ENCODE measurements at regions not wholly inside any gene's neighbourhood (a gene's known extent, or its start where the extent isn't known, plus 50 kb on each side); places are given as distances from the start of the nearest gene placed in this dataset.
"Not testable (repeated sequence)": the region's sequence is repeated elsewhere in the genome, so short reads cannot be mapped to it uniquely, and the experiment has no call there.

- DNase-seq (ENCODE audit: low spot score): no peak
Measured at GRCh38 chr11:37907436-37908218, 1309.6 kb upstream of the RAG2 start.

- DNase-seq (ENCODE audit: low spot score): no peak
Measured at GRCh38 chr11:37905707-37906417, 1307.8 kb upstream of the RAG2 start.

GRCh38 chr11:37896016-37896415, 1298.0 kb upstream of the RAG2 start:
- DNase-seq (ENCODE audit: low spot score): no peak

- no peak for DNase-seq (ENCODE audit: low spot score)
Measured at GRCh38 chr11:37881741-37882140, 1283.7 kb upstream of the RAG2 start.

DNA sequence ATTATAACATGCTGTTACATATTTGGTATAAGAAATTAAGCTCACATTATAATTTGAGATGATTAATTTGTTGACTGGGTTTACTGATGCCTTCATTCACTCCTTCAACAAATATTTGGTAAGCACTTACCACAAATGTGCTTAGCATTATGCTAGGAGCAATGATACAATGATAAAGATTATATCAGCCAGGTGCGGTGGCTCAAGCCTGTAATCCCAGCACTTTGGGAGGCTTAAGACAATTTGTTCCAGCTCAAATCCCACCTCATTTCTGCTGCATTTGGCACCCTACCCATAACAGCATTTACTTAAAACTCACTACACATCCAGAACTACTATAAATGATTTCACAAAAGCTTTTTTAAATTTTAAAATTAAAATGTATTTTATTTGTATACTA, 1263.6 kb upstream of the RAG2 start:
- no peak for DNase-seq (ENCODE audit: low spot score)

GRCh38 chr11:37858806-37859537, 1260.9 kb upstream of the RAG2 start:
- not testable (repeated sequence) for DNase-seq (ENCODE audit: low spot score)

DNA sequence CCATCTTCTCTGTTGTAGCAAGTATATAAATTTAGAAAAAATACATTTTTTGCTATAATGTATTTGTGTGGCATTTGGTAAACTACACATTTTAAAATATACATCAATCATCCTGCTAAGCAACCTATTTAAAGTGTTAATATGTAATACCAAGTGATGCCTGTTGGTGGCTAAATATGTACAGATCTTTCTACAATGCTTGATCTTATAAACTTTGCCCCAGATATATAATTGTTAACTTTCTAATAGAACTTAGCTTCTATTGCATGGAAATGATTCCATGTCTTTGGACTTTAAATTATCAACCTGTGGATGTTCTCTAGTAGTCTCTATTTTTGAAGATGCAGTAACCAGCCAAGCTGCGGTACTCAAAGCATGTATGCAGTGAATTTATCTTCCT, 1260.4 kb upstream of the RAG2 start:
- DNase-seq (ENCODE audit: low spot score): no peak

- no peak for DNase-seq (ENCODE audit: low spot score)
Measured at GRCh38 chr11:37857726-37858125, 1259.7 kb upstream of the RAG2 start.

GRCh38 chr11:37849706-37850105, 1251.7 kb upstream of the RAG2 start:
- DNase-seq (ENCODE audit: low spot score): no peak

- no peak for DNase-seq (ENCODE audit: low spot score)
Measured at GRCh38 chr11:37843603-37844002, 1245.6 kb upstream of the RAG2 start.

DNA sequence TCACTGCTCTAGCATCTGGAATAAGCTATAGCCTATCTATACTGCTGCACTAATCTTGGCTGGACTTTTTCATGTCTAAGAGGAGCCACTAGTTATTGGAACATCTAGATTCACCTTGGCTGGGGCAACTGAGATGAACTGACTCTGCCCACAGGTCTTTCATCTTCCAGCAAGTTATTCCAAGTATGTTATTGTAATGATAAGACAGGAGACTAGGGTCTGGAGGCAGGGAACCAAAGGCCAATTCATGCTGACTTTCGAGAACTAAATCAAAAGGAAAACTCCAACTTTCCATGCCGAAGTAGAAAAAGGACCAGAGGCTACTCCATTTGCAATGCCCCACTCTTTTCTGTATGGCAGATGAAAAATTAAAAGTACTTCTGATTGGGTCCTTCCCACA, 1243.0 kb upstream of the RAG2 start:
- DNase-seq (ENCODE audit: low spot score): no peak

- DNase-seq (ENCODE audit: low spot score): not testable (repeated sequence)
Measured at GRCh38 chr11:37840345-37840744, 1242.3 kb upstream of the RAG2 start.

DNA sequence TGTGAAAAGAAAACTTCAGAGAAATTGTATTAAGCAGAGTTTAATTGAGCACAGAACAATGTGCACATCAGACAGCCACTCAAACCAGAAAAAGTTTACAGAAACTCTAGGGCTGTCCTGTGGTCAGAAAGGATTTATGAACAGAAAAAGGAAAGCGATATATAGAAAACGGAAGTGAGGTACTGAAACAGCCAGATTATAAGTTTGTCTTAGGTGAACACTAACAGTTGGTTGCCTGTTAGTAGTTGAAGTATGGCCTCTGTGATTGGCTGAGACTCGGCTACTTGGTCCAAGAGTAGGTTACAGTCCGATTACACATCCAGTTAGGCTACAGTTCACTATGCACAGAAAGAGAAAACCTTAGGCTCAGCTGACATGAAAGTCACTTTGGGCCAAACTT, 1232.5 kb upstream of the RAG2 start:
- DNase-seq (ENCODE audit: low spot score): no peak

- DNase-seq (ENCODE audit: low spot score): no peak
Measured at GRCh38 chr11:37817727-37818270, 1219.8 kb upstream of the RAG2 start.

GRCh38 chr11:37812281-37812880, 1214.3 kb upstream of the RAG2 start:
- DNase-seq (ENCODE audit: low spot score): no peak

DNA sequence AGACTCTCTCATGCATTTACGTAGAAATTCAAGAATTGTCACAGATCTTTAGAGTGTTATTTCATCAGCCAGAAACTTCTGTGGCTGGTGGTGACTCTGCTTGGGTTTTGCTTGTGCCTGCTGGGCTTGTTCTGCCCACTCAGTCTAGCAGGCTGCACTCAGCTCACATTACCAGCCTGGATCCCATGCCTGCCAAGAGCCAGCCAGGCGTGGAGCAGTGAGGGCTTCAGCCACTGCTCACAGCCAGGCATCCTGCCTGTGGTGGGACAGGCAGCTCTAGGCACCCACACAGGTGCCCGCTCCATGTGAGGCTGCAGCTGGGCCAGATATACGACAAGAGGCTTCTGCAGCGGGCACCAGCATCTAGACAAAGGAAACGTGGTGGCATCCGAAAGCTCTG, 1213.3 kb upstream of the RAG2 start:
- DNase-seq (ENCODE audit: low spot score): peak; percentile 5

- DNase-seq (ENCODE audit: low spot score): no peak
Measured at GRCh38 chr11:37804666-37805065, 1206.6 kb upstream of the RAG2 start.

DNA sequence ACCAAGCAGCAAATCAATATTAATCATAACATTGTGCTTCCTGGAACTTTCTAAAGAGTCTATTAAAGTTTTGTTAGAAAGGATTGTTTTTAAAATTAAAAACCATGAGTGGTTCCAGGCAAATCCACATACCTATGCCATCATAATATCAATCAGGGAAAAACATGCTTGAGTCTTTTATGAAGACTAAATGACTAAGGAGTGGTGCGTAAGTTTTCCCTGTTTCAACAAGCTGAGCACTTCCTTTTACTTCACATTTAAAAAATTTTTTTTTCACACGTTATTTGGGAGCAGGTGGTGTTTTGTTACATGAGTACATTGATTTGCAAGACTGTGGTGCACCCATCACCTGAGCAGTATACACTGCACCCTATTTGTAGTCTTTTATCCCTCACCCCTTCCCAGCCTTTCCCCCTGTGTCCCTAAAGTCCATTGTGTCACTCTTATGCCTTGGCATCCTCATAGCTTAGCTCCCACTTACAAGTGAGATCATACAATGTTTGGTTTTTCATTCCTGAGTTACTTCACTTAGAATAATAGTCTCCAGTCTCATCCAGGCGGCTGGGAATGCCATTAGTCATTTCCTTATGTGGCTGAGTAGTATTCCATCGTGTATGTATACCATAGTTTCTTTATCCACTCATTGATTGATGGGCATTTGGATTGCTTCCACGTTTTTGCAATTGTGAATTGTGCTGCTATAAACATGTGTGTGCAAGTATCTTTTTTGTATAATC, 1190.3 kb upstream of the RAG2 start:
- no peak for DNase-seq (ENCODE audit: low spot score)

GRCh38 chr11:37786214-37786755, 1188.2 kb upstream of the RAG2 start:
- no peak for DNase-seq (ENCODE audit: low spot score)

DNA sequence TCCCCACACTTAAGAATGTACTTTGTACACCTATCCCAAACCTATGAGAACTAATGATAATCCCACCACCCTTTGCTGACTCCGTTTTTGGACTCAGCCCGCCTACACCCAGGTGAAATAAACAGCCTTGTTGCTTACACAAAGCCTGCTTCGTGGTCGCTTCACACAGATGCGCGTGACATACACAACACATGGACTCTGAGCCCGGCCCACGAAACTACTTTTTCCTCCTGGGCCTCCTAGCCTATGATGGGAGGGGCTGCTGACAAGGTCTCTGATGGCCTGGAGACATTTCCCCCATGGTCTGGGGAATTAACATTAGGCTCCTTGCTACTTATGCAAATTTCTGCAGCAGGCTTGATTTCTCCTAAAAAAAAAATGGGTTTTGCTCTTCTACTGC, 1176.4 kb upstream of the RAG2 start:
- no peak for DNase-seq (ENCODE audit: low spot score)

- DNase-seq (ENCODE audit: low spot score): no peak
Measured at GRCh38 chr11:37770145-37770544, 1172.1 kb upstream of the RAG2 start.
